ENCODE measurements at regions not wholly inside any gene's neighbourhood (a gene's known extent, or its start where the extent isn't known, plus 50 kb on each side); places are given as distances from the start of the nearest gene placed in this dataset.
"Not testable (repeated sequence)": the region's sequence is repeated elsewhere in the genome, so short reads cannot be mapped to it uniquely, and the experiment has no call there.

DNA sequence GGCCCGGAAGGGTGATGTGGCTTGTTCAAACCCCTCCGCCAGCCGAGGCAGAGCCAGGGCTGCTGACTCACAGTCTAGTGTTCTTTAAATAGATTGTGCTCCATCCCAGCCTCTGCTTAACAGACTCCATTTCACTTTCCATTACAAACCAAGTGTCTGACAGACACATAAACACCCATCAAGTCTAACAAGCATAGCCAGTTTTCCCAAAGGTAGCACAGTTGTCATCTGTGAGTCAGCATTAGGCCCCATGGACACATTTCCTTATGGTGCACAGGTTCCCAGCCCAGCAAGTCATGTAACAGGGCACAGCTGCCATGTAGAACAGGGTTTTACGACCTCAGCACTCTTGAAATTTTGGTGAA is 109.9 kb upstream of the RAP2B start:
- peak; percentile 70 for DNase-seq (ENCODE audit: low read depth)
- TF ChIP-seq, protein P1, sequence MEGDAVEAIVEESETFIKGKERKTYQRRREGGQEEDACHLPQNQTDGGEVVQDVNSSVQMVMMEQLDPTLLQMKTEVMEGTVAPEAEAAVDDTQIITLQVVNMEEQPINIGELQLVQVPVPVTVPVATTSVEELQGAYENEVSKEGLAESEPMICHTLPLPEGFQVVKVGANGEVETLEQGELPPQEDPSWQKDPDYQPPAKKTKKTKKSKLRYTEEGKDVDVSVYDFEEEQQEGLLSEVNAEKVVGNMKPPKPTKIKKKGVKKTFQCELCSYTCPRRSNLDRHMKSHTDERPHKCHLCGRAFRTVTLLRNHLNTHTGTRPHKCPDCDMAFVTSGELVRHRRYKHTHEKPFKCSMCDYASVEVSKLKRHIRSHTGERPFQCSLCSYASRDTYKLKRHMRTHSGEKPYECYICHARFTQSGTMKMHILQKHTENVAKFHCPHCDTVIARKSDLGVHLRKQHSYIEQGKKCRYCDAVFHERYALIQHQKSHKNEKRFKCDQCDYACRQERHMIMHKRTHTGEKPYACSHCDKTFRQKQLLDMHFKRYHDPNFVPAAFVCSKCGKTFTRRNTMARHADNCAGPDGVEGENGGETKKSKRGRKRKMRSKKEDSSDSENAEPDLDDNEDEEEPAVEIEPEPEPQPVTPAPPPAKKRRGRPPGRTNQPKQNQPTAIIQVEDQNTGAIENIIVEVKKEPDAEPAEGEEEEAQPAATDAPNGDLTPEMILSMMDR (conservative IDR thresholded peaks at IDR 0.05; ENCODE audit: low read depth, low read length): no peak
- H3K4me3 ChIP-seq (ENCODE audit: low read length): no peak overlapping the region

DNA sequence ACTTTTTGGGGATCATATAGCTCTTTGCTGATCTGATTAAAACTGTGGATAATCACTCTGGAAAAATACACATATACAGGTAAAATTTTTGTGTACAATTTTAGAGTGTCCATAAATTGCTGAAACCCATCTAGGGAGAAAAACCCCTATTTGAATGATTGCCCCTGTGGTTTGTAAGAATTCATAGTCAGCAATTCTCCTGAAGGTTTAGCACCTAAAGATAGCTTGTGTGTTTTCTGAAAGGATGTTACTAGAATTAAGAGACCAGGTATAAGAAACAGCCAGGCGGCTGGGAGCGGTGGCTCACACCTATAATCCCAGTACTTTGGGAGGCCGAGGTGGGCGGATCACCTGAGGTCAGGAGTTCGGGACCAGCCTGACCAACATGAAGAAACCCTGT is 106.8 kb upstream of the RAP2B start:
- TF ChIP-seq, protein P1 (conservative IDR thresholded peaks at IDR 0.05; ENCODE audit: low read depth, low read length): no peak

DNA sequence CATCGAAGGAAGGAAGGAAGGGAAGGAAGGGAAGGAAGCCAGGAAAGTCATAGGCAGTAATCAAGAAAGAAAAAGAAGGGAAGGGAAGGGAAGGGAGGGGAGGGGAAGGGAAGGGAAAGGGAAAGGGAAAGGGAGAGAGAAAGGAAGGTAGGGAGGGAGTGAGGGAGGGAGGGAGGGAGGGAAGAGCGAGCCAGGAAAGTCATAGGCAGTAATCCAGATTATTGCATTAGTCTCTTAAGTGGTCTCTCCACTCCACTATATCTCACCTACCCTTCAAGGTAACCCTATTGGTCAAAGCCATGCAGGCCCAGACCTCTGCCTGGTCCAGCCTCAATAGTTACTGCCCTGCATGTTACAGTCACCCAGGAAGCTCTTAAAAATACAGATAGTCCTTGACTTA is 106.2 kb upstream of the RAP2B start:
- no peak overlapping the region for H3K4me3 ChIP-seq (ENCODE audit: low read length)
- no peak for DNase-seq (ENCODE audit: low read depth)
- TF ChIP-seq, protein P1 (conservative IDR thresholded peaks at IDR 0.05; ENCODE audit: low read depth, low read length): no peak

More for the DNA sequence above, 106.8 kb upstream of the RAP2B start:
- no peak overlapping the region for H3K4me3 ChIP-seq (ENCODE audit: low read length)
- no peak for DNase-seq (ENCODE audit: low read depth)

DNA sequence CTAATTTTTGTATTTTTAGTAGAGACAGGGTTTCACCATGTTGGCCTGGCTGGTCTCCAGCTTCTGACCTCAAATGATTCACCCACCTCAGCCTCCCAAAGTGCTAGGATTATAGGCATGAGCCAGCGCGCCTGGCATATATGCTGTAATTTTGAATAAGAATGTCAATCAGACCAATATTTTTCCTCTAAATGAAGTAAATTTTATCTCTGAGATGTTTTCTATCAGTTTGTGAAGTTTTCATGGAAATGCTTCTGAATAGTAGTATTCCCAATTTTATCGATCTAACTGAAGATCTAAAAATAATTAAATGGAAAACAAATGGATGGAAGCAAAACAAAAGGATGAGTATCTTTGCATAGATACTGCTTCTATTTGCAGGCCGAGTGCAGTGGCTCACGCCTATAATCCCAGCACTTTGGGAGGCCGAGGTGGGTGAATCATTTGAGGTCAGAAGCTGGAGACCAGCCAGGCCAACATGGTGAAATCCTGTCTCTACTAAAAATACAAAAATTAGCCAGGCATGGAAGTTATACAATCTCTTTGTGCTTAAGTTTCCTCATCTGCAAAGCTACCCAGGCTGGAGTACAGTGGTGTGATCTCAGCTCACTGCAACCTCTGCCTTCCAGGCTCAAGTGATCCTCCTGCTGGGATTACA is 103.9 kb upstream of the RAP2B start:
- H3K4me3 ChIP-seq (ENCODE audit: low read length); DNase-seq (ENCODE audit: low read depth): not testable (repeated sequence)

DNA sequence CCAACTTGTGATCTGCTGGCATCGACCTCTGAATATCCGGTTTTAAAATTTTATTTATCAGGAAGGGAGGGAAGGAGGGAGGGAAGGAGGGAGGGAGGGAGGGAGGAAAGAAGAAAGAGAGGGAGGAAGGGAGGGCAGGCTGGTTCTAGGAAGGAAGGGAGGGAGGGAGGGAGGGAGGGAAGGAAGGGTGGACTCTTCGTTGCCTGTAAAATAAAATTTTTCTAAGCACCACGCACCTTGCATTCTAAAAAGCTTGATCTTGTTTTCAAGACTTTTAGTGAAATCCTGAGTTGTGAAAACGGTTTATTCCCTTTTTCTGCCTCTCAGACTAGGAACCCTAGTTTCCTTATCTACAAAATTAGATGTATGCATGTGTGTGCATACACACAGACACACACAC is 101.7 kb upstream of the RAP2B start:
- TF ChIP-seq, protein P1 (conservative IDR thresholded peaks at IDR 0.05; ENCODE audit: low read depth, low read length): no peak
- no peak overlapping the region for H3K4me3 ChIP-seq (ENCODE audit: low read length)

DNA sequence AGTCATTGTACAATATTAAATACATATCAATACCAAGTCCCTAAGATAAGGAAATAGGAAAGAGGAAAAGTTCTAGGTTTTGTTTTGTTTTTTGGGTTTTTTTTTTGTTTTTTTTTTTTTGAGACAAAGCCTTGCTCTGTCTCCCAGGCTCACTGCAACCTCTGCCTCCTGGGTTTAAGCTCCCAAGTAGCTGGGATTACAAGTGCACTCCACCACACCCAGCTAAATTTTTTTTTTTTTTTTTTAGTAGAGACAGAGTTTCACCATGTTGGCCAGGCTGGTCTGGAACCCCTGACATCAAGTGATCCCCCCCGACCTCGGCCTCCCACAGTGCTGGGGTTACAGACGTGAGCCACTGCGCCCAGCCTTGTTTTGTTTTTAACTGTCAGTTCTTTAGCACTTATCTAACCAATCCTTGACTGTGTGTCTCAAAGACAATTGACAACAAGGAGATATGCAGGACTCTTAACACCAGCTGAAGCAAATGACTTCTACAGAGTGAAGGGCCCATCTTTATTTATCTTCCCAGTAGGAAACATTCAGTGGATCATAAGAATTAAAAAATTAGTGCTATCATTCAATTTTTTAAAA is 100.0 kb upstream of the RAP2B start:
- H3K4me3 ChIP-seq (ENCODE audit: low read length): no peak overlapping the region
- TF ChIP-seq, protein P1 (conservative IDR thresholded peaks at IDR 0.05; ENCODE audit: low read depth, low read length): no peak
- no peak for DNase-seq (ENCODE audit: low read depth)

More for the DNA sequence above, 101.7 kb upstream of the RAP2B start:
- no peak for DNase-seq (ENCODE audit: low read depth)

DNA sequence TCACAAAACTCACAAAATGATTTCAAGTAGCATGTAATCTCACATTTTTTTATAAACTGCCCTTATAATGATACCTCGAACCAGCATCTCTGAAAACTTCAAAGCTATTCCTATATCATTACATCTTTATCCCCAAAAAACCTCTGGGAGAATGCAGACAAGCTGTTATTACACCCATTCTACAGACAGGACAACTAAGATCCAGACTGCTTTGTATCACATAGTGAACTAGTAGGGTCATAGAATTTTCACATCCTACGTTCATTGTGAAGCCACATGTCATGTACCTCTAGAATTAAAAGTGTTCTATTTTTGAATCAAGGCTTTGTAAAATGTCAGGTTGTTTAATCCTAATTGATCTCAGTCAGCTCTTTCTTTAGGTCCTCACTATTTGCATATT is 98.7 kb upstream of the RAP2B start:
- TF ChIP-seq, protein P1 (conservative IDR thresholded peaks at IDR 0.05; ENCODE audit: low read depth, low read length): no peak
- no peak overlapping the region for H3K4me3 ChIP-seq (ENCODE audit: low read length)
- no peak for DNase-seq (ENCODE audit: low read depth)
